OCI-LY7 (cell line): ENCODE measurements at regions not wholly inside any gene's neighbourhood (a gene's known extent, or its start where the extent isn't known, plus 50 kb on each side); places are given as distances from the start of the nearest gene placed in this dataset.
A peak's percentile ranks its signal among the peaks of the same experiment; 100 is the strongest.

ENCODE experiments used
- BruUV-seq: library from RNA; stranded (reverse); fragments of 400-500 nt; replicated peaks from 2 replicates; lab custom pipeline; 2021; lab: Mats Ljungman, UMichigan
- CTCF ChIA-PET: fragments of 300-600 bp; sonication (Branson Sonifier 250); formaldehyde crosslinking; loops from one replicate; lab custom pipeline; 2022; ENCODE audit warnings: antibody characterized with exemption; ENCODE audit not compliant: unreplicated experiment; lab: Charles Lee
- POLR2A ChIA-PET: fragments of 300-600 bp; sonication (Branson Sonifier 250); formaldehyde crosslinking; loops from one replicate; lab custom pipeline; 2022; ENCODE audit warnings: antibody characterized with exemption; lab: Charles Lee
- DNase-seq: peaks from one replicate; pipeline ENCODE4 v3.0.0-alpha.2; 2015; ENCODE audit warnings: low spot score
- H2AFZ ChIP-seq: fragments of 200-600 bp; sonication (generic), shearing (Covaris generic); 2 replicates; pipeline ENCODE4 v1.6.1; 2014; ENCODE audit warnings: mild to moderate bottlenecking, antibody characterized with exemption, low read length, moderate library complexity
- H3K27ac ChIP-seq: fragments of 200-600 bp; sonication (generic); 2 replicates; pipeline ENCODE4 v1.5.1; 2014; ENCODE audit warnings: mixed run types, low read depth, mild to moderate bottlenecking, moderate library complexity, low read length, inconsistent platforms; ENCODE audit not compliant: poor library complexity, severe bottlenecking
- H3K36me3 ChIP-seq: fragments of 200-600 bp; sonication (generic); 2 replicates; pipeline ENCODE4 v1.6.1; 2014; ENCODE audit warnings: mild to moderate bottlenecking, antibody characterized with exemption, low read length, moderate library complexity, mixed read lengths; ENCODE audit not compliant: insufficient read depth
- H3K4me1 ChIP-seq: fragments of 200-600 bp; sonication (generic); 2 replicates; pipeline ENCODE4 v1.5.1; 2014; ENCODE audit warnings: mild to moderate bottlenecking, low read length; ENCODE audit not compliant: insufficient read depth, poor library complexity, severe bottlenecking
- H3K4me2 ChIP-seq: fragments of 200-600 bp; sonication (generic); 2 replicates; pipeline ENCODE4 v1.6.1; 2014; ENCODE audit warnings: mild to moderate bottlenecking, low read length
- H3K4me3 ChIP-seq: fragments of 200-600 bp; sonication (generic); 2 replicates; pipeline ENCODE4 v1.5.1; 2014; ENCODE audit warnings: mild to moderate bottlenecking, low read depth, low read length; ENCODE audit not compliant: poor library complexity, severe bottlenecking
- H3K79me2 ChIP-seq: fragments of 200-600 bp; sonication (generic); 2 replicates; pipeline ENCODE4 v1.6.1; 2016; ENCODE audit warnings: low read depth, mild to moderate bottlenecking, low read length, moderate library complexity, mixed read lengths; ENCODE audit not compliant: insufficient read depth
- H3K9me2 ChIP-seq: fragments of 200-600 bp; sonication (generic); 2 replicates; pipeline ENCODE4 v1.6.1; 2016; ENCODE audit warnings: mild to moderate bottlenecking, low read length, mixed read lengths; ENCODE audit not compliant: insufficient read depth
- H3K9me3 ChIP-seq: fragments of 200-600 bp; sonication (generic); 2 replicates; pipeline ENCODE4 v1.6.1; 2014; ENCODE audit warnings: mild to moderate bottlenecking, mixed run types, low read length, mixed read lengths
- H4K20me1 ChIP-seq: fragments of 200-600 bp; sonication (generic); 2 replicates; pipeline ENCODE4 v1.6.1; 2014; ENCODE audit warnings: mild to moderate bottlenecking, antibody characterized with exemption, low read length, moderate library complexity, mixed read lengths; ENCODE audit not compliant: insufficient read depth
- EZH2phosphoT487 ChIP-seq: fragments of 200-600 bp; sonication (generic); IDR thresholded peaks from 2 replicates; pipeline ENCODE4 v1.6.1; 2018; ENCODE audit warnings: low read depth, borderline replicate concordance, mild to moderate bottlenecking, mixed run types, antibody characterized with exemption, low read length, moderate library complexity, mixed read lengths
- intact Hi-C: fragments of 100-400 bp; cut with micrococcal nuclease; formaldehyde crosslinking; loops from one replicate; pipeline ENCODE4 v1.10.0; 2022; ENCODE audit not compliant: unreplicated experiment
- TF ChIP-seq, protein P1 (sequence below): fragments of 200-600 bp; sonication (generic); conservative IDR thresholded peaks from 2 replicates; pipeline ENCODE4 v1.5.1; 2014; ENCODE audit warnings: mild to moderate bottlenecking, antibody characterized with exemption, low read length, moderate library complexity, mixed read lengths

DNA sequence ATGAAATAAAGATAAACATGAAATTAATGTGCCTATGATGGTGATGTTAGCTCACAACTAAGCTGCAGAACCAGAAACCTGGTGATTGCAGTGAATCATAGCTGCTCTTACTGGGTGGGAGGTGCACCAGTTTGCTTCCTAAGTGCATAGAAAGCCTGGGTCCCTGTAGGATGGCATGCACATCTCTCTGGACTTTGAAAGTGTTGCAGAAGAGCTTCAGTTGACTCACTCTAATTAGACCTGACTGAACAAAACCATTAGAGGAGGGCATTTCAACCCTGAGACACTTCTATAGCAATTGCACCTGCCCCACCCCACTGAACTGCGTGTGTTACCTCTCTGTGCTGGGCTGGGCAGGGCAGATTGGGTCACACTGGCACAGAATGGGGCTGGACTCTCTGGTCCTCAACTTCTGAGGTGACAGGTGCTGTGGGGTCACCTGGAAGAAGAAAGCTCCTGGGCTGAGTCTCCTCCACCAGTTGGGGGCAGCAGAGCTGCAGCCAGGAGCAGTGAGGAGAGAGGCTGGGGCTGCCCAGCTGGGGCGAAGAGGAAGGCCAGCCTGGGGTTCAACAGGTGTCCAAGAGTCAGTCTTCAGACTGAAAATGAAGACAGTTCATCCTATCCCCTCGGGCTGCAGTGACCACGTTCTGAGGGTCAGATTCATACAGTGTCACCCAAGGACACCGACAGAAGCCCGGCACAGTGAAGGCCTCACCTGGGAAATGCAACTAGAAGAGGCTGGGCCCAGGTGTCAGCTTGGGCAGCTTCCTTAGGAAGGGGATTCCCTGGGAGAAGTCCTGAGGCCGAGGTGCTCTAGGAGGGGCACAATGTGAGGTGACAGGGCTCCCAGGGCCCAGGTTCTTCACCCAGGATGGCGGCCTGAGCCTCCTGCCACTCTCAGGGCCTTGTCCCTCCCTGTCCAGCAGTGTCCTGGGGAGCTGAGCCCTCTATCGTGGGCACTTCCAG is 58.1 kb downstream of the GGTLC2 start:
- ChIA-PET CTCF (interaction anchor here (0.6 to 1.5 kb wide), 2 partner anchors 19 to 51 kb away, joined by 3 read pairs; no protein-coding TSS in a partner anchor), POLR2A (no interaction called here)
- no peak overlapping the region for H3K27ac ChIP-seq
- H3K4me3 ChIP-seq: no peak overlapping the region
- H4K20me1 ChIP-seq: no peaks in the 10 kb centered on the region
- no peak for TF ChIP-seq EZH2phosphoT487
- TF ChIP-seq, protein P1, sequence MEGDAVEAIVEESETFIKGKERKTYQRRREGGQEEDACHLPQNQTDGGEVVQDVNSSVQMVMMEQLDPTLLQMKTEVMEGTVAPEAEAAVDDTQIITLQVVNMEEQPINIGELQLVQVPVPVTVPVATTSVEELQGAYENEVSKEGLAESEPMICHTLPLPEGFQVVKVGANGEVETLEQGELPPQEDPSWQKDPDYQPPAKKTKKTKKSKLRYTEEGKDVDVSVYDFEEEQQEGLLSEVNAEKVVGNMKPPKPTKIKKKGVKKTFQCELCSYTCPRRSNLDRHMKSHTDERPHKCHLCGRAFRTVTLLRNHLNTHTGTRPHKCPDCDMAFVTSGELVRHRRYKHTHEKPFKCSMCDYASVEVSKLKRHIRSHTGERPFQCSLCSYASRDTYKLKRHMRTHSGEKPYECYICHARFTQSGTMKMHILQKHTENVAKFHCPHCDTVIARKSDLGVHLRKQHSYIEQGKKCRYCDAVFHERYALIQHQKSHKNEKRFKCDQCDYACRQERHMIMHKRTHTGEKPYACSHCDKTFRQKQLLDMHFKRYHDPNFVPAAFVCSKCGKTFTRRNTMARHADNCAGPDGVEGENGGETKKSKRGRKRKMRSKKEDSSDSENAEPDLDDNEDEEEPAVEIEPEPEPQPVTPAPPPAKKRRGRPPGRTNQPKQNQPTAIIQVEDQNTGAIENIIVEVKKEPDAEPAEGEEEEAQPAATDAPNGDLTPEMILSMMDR: peak; percentile 89
- no peaks in the 10 kb centered on the region for H3K79me2 ChIP-seq
- peak; percentile 59 for DNase-seq
- no TSS peak for BruUV-seq
- no peak overlapping the region for H3K4me2 ChIP-seq
- no peaks in the 10 kb centered on the region for H3K9me2 ChIP-seq
- H3K4me1 ChIP-seq: peaks cover 58% of the 10 kb centered on the region
- H2AFZ ChIP-seq: no peak overlapping the region
- H3K9me3 ChIP-seq: no peaks in the 10 kb centered on the region
- H3K36me3 ChIP-seq: no peaks in the 10 kb centered on the region
- intact Hi-C loops: no loop called here

DNA sequence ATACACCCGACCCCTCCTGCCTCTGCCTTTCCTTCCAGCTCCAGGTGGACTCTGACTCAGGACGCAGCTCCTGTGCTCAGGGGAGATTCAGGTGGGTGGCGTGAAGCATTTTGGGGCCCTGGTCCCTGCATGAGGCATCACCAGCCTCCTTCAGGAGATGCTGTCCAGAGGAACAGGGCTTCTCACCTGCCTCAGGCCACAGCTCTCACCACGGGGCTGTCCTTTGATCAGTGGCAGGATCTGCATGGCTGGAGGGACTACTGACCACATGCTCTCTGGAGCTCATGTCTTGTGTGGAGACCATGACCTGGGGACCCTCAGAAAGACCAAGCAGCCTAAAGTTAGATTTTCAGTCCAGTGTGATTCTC is 58.8 kb downstream of the GGTLC2 start:
- peaks cover 51% of the 10 kb centered on the region for H3K4me1 ChIP-seq
- no peaks in the 10 kb centered on the region for H3K9me2 ChIP-seq
- no TSS peak for BruUV-seq
- no peak overlapping the region for H3K4me3 ChIP-seq
- H3K4me2 ChIP-seq: no peak overlapping the region
- no peak for DNase-seq
- H3K27ac ChIP-seq: no peak overlapping the region
- no peaks in the 10 kb centered on the region for H3K9me3 ChIP-seq
- H4K20me1 ChIP-seq: no peaks in the 10 kb centered on the region
- ChIA-PET POLR2A (no interaction called here), CTCF (interaction anchor here (1.3 to 1.5 kb wide), 2 partner anchors 11 to 50 kb away, joined by 3 to 6 read pairs; no protein-coding TSS in a partner anchor)
- no peak overlapping the region for H2AFZ ChIP-seq
- no peak for TF ChIP-seq EZH2phosphoT487
- TF ChIP-seq, protein P1: no peak
- intact Hi-C loops: no loop called here
- no peaks in the 10 kb centered on the region for H3K36me3 ChIP-seq
- H3K79me2 ChIP-seq: no peaks in the 10 kb centered on the region
